ENCODE measurements at regions not wholly inside any gene's neighbourhood (a gene's known extent, or its start where the extent isn't known, plus 50 kb on each side); places are given as distances from the start of the nearest gene placed in this dataset.

DNA sequence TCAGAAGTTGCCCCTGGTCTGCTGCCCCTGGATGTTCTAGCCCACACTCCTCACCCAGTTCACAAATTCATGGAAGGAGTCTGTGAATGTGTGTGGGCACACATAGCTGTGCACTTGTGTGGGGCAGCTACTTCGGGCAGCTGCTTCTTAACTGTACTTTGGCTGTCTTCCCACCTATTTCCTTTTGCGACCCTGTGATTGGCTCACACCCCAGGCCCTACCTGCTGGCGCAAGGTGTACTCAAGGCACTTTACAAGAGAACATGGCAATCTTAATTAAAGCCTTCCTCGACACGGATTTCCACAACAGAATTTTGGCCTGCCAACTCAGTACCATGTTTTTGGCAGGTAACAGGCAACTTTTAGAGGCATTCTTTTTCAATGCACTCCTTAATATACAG is 86.5 kb upstream of the CTTNBP2NL start:
- no peak for DNase-seq (ENCODE audit: low read depth in 4 of 4, low spot score in 3 of 4)

DNA sequence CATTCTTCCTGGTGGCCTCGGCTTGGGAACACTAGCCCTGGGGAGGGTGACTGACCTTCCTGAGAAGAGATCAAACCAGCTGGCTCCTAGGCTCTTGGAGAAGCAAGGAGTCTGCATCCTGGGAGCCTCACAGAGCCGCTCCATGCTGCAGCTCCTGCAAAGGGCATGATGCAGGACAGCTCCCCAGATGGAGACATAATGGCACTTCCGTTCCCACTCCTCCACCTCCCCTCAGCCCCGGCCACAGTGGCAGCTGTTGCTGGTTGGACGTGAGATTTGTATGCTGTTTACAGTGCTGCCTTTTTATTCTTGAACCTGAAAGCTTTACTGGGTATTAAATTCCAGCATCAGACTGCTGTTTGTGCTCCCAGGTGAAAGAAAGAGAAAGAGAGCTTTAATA is 83.7 kb upstream of the CTTNBP2NL start:
- no peak for DNase-seq (ENCODE audit: low read depth in 4 of 4, low spot score in 3 of 4)

DNA sequence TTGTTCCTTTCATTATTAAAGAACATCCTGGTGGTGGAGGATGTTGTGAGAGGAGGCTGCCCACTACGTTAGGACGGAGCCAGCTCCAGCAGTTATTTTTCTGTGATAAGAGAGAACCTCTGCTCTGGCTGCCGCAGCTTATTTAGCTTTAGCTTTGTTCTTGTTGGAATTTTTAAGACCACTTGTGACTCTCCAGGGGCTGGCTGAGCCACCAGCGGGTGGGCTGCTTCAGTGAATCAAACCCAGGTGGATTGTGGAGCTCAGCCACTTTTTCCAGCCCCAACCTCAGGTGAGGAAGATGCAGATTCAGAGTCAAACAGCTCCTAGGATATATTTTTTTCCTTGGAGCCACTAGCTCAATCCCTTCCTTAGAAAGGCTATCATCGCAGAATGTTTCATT is 83.1 kb upstream of the CTTNBP2NL start:
- no peak for DNase-seq (ENCODE audit: low read depth in 4 of 4, low spot score in 3 of 4)

DNA sequence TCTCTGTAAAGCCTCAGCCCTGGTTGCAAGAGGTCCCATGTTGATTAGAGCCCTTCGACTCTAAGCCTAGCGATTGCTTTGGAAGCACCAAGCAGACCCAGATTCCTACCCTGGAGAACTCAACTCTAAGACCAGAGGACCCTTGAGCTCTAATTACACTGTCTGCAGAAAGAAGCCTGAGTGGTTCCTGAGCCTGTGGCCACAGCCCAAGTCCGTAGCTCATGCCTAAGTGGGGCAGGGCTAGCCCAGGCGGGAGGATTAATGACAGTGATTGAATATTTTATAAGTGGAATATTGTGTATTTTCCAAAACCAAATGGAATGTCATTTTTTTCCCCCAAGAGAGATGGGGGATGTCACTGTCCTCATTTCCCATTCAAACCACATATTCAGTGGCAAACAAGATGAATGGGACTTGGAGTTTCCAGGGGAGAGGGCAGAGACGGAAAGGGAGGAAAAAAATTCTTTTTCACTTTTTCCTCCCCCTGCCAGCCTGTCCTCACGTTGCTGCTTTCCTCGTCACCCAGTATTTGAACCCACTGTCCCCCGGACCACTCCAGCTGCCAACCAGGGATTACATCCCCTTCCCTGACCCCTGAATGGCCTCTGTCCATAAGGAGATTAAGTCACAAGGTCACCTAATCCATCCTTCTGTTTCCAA is 79.6 kb upstream of the CTTNBP2NL start:
- DNase-seq (ENCODE audit: low read depth in 4 of 4, low spot score in 3 of 4): no peak

DNA sequence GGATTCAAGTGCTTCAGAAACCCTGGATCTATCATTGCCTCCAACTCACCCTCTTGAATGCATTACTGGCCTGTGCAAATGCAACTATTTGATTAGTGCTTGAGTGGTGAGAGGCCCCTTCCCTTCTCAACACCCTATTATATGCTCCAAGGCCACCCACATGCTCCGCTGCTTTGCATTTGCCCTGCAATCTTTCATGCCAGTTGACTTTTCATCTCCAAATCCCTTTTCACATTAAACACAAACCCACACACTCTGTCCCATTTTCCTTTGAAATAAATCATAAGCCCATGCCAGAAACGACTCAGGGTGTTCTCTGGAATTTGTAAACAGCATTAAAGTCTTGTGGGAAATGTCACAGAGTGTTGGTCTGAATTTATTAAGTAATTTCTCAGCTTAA is 78.9 kb upstream of the CTTNBP2NL start:
- no peak for DNase-seq (ENCODE audit: low read depth in 4 of 4, low spot score in 3 of 4)

DNA sequence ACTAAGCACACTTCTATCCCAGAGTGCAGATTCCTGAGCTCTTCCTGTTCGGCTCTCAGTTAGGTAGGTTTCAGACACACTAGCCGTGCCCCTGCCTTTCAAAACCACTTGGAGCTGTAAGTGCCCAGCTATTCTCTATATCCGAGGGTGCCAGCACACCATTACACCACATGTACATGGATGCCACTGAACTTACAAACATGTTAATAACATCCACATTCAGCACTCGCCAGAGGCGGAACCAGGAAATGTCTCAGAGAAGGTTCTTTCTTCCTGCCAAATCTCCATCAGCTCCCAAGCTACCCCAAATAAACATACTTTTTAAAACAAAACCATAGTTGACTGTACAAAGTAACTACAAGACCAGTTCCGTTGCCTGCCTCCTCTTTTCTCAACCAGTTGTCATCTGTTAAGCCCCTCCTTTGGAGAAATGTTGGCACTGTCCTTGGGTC is 78.4 kb upstream of the CTTNBP2NL start:
- no peak for DNase-seq (ENCODE audit: low read depth in 4 of 4, low spot score in 3 of 4)

DNA sequence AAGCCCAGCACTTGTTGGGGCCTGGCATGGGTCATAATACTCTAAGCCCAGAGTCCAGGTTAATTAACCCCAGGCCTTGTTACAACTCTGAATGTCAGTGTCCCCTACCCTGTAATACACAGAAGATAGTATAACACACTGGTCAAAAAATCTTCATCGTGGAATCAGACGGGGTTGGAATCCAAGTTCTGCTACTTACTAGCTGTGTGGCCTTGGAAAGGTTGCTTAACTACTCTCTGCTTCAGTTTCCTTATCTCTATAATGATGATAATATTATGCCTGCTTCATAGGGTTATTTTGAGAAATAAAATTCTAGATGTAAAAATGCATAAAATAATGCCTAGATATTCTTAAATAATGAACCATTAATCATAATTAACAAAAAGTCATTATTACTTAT is 77.8 kb upstream of the CTTNBP2NL start:
- no peak for DNase-seq (ENCODE audit: low read depth in 4 of 4, low spot score in 3 of 4)

DNA sequence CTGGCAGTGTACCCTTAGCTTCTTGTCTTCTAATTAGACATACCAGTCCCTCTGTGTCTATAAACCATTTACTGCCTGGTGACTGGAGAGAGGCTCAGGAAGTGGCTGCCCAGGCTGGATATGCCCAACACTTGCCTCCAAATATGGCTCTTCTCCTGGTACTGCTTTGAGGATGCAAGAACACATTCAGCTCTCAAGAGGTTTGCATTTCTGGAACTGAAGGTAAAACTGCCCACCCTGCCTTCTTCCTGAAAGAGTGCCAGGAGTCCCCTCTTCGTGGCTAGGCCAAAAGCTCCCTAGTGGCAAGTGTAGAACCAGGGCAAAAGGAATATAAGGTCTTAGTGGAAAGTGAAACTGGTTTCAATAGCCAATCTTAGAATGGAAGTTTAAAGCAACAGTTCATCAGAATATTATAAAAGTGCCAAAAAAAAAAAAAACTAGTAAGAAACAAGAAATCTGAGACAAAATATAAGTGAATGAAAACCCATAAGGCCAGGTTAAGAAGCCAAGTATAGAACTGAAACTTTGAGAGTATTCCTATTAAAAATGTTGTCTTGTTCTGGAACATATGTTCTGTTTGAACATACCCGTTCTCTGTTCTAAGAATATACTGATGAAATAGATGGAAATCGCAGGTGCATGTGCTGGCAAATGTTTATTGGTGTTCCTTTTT is 77.2 kb upstream of the CTTNBP2NL start:
- no peak for DNase-seq (ENCODE audit: low read depth in 4 of 4, low spot score in 3 of 4)

DNA sequence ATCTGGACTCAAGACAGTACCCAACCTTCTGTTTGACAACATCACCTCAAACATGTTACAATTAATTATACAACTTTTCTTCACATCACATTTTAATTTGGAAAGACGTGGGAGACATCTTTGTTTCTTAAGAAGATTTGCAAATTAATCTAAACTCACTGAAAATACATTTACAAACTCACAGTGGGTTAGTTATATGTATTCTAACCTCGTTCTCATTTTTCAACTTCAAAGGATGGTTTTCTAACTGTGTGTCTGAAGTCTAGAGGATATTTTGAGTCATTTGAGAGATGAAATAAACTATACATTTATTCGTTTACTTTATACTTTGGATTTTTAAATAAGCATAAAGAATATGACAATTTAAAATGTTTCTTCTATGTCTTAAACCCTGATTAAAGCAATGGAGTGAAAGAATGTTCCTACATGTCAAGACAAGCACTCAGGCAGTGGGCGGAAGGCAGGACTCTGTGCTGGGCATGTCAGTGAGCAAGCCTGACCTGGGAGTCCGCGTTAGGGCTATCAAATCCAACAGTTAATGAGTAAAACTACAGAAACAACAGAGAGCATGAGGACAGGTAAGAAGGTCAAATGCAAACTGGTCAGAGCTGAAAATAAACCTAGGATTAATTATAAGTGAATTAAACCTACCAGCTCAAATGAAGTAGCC is 76.5 kb upstream of the CTTNBP2NL start:
- DNase-seq (ENCODE audit: low read depth in 4 of 4, low spot score in 3 of 4): no peak

DNA sequence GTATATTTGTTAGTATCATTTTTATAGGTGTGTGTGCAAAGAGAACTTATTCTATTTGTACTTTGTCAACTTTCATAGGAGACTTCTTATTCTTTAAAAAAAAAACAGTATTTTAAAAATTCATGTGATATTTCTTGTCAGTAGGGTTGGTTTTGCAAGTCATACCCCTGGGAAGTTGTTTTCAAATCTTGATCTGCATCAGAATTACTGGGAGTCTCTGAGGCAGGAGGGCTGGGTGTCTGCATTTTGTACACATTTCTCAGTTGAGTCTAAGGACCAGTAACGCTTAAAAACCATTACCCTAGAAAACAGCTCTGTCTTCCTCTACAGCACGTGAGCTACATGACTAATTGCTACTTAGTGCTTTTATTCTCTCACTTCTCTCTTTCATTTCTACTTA is 76.0 kb upstream of the CTTNBP2NL start:
- no peak for DNase-seq (ENCODE audit: low read depth in 4 of 4, low spot score in 3 of 4)

DNA sequence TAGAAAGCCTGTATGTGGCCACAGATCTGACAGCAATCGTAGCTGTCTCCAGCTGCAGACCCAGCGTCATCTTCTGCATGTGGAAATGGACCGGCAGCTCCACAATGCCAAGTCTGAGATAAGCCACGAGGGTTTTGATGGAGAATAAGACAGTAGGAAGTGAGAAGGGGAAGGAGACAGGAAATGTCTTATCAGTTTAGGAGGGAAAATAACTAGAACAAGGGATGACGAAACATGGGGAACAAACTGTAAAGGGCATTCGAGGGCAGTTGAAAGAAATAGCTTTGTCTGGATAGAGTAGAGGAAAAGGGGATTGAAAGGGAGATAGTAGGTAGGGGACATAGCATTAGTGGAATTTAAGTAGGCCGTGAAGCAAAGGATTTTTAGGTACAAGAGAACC is 74.0 kb upstream of the CTTNBP2NL start:
- DNase-seq (ENCODE audit: low read depth in 4 of 4, low spot score in 3 of 4): no peak

DNA sequence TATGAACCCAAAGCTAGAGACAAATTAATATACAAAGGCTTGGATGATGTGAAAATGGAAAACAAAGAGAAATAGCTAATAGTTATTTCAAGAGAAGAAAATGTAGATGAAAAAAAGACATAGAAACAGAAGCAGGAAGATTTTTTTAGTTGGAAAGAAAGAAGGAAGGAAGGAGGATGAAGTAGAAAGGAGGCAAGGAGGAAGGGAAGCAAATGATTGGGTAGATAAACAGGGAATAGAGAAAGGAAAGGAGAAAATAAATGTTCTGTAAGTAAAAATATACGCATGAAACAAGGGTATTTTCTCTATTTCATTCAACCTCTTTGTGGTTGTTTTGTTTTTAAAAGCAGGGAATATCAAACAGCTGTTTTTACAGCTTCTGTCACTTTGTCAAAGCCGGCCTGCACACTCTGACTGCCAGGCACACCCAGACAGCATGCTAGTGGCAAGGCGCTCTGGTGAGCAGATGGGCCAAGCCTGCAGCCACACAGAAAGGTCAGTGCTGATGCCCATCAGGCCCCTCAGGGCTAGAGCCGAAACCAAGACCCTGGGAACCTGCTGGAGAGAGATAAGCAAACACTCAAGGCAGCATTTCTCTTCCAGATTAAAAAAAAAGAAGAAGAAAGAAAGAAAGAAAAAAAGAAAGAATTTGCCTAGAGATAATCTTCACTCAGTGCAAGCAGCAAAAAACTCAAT is 72.9 kb upstream of the CTTNBP2NL start:
- no peak for DNase-seq (ENCODE audit: low read depth in 4 of 4, low spot score in 3 of 4)

DNA sequence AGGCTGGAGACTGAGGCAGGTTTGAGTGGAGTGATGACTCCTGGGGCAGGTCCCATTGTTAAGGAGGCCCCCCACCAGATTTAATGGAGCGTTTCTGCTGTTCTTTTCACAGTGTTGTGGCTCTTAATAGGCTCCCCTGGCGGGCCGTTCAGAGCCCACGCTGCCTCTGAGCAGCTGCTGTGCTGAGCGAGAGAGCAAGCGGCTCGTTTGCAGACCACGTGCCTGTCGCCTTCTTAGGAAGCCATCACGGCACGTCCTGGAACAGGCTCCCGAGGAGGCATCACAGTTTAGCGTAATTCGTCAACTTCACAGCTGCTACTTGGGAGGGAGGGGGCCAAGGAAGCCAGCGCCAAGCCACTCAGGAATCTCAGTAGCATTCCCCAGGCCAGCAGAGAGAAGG is 70.5 kb upstream of the CTTNBP2NL start:
- peak in 1 of 4 donors; percentile 16 for DNase-seq (ENCODE audit: low read depth in 4 of 4, low spot score in 3 of 4)

DNA sequence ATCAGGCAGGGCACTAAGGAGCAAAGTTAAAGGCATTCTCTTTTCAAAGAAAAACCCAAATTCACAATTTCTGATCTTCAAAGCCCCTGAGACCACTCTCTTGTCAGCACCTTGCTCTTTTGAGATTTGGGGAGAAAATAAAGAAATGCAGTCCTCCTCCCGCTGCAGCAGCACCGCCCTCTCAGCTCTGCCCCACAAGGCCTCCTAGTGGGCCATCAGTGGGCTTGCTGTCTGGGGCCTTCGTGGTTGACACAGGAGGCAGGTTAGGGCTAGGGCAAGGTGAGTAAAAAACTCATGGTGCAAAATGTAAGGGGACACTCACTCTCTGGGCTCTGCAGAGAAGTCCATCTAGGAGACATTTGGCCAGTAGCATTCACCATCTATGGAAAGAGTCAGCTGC is 67.4 kb upstream of the CTTNBP2NL start:
- no peak for DNase-seq (ENCODE audit: low read depth in 4 of 4, low spot score in 3 of 4)

DNA sequence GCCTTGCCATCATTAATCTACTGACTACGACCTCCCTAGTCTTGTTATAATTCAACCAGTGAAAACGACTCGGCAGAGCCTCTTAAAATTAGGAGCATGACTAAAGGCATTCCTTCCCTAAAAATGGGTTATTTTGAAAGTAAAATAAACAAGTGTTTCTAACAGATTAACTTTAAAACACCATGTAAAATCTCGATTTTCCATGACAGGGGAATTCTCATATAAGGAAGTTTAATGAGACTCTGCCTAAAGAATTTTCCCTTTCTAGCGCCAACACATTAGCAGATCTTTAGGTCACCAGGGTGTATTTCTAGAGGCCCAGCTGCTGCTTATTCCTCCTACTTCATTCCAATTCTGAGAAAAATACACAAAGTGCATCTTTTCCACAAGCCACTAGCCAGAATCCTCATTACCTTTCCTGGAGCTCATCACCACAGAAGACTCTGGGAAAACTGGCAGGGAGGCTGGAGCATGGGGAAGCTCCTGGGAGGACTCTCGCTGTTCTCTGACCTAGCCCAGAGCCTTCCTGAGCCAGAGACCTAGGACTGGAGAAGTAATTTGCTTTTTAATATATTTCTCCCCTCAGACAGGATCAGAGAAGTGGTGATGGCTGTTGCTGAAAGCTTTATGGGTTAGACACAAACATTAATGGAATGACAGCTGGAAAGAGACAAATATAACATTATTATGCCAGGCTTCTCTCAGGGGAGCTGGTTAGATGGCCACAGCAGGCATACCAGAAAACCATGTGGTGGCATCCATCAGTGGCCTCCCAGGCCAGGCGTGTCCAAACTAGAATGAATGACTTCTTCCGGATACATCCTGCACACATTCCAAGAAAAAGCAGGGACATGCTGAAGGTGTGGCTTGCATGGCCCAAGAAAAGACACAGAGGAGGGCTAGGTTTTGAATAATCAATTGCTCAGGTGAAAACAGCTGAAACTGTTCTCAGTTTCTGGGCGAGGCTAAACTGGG is 63.6 kb upstream of the CTTNBP2NL start:
- DNase-seq (ENCODE audit: low read depth in 4 of 4, low spot score in 3 of 4): no peak

DNA sequence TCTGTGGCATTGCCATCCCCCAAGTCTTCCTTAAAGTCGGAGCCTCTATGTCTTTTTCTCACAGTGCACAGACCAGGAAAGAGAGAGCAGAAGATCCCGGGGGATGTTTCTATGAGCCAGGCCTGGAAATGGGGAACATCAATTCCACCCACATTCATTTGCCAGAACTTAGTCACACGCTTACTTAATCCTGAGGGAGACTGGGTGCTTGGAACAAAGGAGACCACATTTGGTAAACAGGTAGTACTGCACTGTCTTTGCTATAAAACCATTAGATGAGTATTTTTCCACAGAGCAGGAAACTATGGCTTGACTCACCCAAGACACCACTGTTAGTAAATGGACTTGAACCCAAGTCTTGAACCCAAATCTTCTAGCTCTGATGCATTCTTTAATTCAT is 60.7 kb upstream of the CTTNBP2NL start:
- no peak for DNase-seq (ENCODE audit: low read depth in 4 of 4, low spot score in 3 of 4)

DNA sequence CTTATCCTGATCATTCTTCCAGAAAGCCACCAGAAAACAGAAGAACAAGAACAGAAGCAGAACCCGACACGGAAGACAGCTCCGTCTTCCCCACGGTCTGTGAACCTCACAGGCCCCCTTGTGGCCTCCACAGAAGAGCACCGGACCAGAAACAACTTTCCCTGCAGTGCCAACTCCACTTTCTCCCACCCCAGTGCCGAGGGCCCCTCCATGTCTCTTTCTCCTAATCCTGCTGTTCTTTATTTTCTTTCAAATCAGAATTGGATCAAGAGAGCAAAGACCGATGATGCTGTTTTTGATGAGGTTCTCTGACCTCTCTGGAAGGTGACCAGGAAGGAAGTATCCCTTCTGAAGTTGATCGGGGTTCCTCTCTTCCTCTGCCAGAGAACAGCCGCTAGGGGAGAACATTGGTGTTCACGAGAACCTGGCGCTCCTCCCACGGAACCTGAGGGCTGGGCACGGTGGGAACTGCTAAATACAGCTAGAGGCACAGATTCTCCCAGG is 58.9 kb upstream of the CTTNBP2NL start:
- no peak for DNase-seq (ENCODE audit: low read depth in 4 of 4, low spot score in 3 of 4)

DNA sequence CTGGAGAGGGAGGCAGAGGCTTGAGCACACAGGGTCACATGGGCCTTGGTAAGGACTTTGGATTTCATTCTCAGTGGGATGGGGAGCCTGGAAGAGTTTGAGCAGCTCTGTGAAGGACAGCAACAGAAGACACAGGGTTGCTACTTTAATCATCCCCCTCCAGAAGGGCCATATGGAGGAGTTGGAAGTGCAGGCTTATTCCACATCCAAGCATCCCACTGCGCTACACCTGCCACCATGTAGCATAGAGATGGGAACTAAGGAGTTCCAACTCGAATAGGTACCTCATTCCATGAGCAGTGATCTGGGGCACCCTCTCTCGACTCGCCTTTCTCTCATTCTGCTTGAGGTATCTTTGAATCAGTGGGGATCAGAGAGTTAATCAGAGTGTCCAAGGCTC is 54.0 kb upstream of the CTTNBP2NL start:
- DNase-seq (ENCODE audit: low read depth in 4 of 4, low spot score in 3 of 4): no peak

DNA sequence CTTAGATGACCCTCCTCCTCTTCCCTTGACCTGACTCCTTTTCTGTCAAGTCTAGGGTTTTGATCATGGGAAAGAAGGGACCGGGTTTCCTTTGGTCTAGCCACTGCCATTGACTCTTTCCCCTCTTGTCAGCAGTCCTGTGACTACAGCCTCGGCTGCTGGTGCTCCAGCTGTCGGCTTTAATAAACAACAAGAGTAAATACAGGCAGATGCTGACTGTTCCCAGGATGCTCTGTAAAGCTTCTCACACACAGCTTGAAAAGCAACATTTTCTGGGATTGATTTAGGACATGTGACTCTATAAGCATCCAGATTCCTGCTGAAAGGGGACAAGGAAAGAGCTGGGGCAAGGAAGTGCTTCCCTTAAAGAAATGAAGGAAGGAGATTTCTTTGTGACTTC is 53.5 kb upstream of the CTTNBP2NL start:
- DNase-seq (ENCODE audit: low read depth in 4 of 4, low spot score in 3 of 4): no peak

DNA sequence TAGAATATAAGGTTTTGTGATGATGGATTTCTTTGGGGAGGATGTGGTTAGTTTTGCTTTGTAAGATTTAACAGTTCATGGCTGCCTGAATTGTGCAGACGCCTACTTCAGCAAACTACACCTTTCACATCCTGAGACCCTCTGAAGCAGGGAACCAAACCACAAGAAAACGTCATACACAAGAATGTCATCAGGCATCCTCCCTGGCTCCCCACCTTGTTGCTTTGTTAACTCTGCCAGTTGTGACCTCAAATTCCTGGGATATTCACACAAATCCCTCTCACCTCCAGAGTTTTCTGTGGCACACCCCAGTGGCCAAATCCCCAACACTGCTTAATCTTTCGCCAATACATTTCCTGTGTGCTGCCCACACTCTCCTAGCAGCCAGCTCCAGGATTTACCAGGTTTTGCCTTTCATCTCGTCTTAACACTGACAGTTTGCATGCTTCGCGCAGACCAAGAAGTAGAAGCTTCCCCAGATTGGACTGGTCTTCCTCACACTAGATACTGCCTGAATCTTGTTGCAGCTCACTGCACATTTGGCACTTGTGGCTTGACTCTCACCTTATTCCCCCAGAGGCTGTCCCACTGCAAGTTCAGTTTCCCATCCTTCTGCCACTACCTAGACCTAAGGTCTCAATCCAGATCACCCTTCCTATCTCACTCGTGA is 51.1 kb upstream of the CTTNBP2NL start:
- no peak for DNase-seq (ENCODE audit: low read depth in 4 of 4, low spot score in 3 of 4)
